LoVo (cell line): ENCODE measurements at regions not wholly inside any gene's neighbourhood (a gene's known extent, or its start where the extent isn't known, plus 50 kb on each side); places are given as distances from the start of the nearest gene placed in this dataset.
"Not testable (repeated sequence)": the region's sequence is repeated elsewhere in the genome, so short reads cannot be mapped to it uniquely, and the experiment has no call there.

ENCODE experiments used
- DNase-seq: peaks from one replicate; pipeline ENCODE4 v3.0.0-alpha.2; 2016; ENCODE audit warnings: low spot score

GRCh38 chr13:65597839-65598818 is 1632.0 kb downstream of the PCDH9 start:
- no peak for DNase-seq

- no peak for DNase-seq
These were observed 1634.2 kb downstream of the PCDH9 start for GRCh38 chr13:65595916-65596315.

- DNase-seq, result no peak
These were observed 1635.8 kb downstream of the PCDH9 start for GRCh38 chr13:65594298-65594781.

- no peak for DNase-seq
These were observed 1636.8 kb downstream of the PCDH9 start for GRCh38 chr13:65593298-65593874.

- DNase-seq, result no peak
These were observed 1637.4 kb downstream of the PCDH9 start for GRCh38 chr13:65592731-65593130.

GRCh38 chr13:65585346-65585745 is 1644.8 kb downstream of the PCDH9 start:
- DNase-seq, result no peak

GRCh38 chr13:65584126-65584525 is 1646.0 kb downstream of the PCDH9 start:
- no peak for DNase-seq

GRCh38 chr13:65582160-65582559 is 1648.0 kb downstream of the PCDH9 start:
- DNase-seq, result no peak

- not testable (repeated sequence) for DNase-seq
These were observed 1665.6 kb downstream of the PCDH9 start for GRCh38 chr13:65564561-65564960.

GRCh38 chr13:65562305-65562704 is 1667.8 kb downstream of the PCDH9 start:
- no peak for DNase-seq

- no peak for DNase-seq
These were observed 1669.2 kb downstream of the PCDH9 start for GRCh38 chr13:65560936-65561335.

- DNase-seq, result no peak
These were observed 1674.2 kb downstream of the PCDH9 start for GRCh38 chr13:65555962-65556361.

- no peak for DNase-seq
These were observed 1676.9 kb downstream of the PCDH9 start for GRCh38 chr13:65553096-65553727.

GRCh38 chr13:65551208-65551607 is 1678.9 kb downstream of the PCDH9 start:
- DNase-seq, result no peak

- no peak for DNase-seq
These were observed 1690.0 kb downstream of the PCDH9 start for GRCh38 chr13:65540175-65540574.

GRCh38 chr13:65535370-65535769 is 1694.8 kb downstream of the PCDH9 start:
- DNase-seq, result no peak

- DNase-seq, result no peak
These were observed 1697.9 kb downstream of the PCDH9 start for GRCh38 chr13:65532231-65532630.

- DNase-seq, result no peak
These were observed 1699.4 kb downstream of the PCDH9 start for GRCh38 chr13:65530688-65531087.

- no peak for DNase-seq
These were observed 1700.6 kb downstream of the PCDH9 start for GRCh38 chr13:65529541-65529940.

GRCh38 chr13:65508745-65509144 is 1721.4 kb downstream of the PCDH9 start:
- no peak for DNase-seq

GRCh38 chr13:65508338-65508737 is 1721.8 kb downstream of the PCDH9 start:
- no peak for DNase-seq

GRCh38 chr13:65505941-65506340 is 1724.2 kb downstream of the PCDH9 start:
- DNase-seq, result no peak

- no peak for DNase-seq
These were observed 1725.9 kb downstream of the PCDH9 start for GRCh38 chr13:65504213-65504612.
